Epithelial cell of proximal tubule (primary cell): ENCODE measurements at regions not wholly inside any gene's neighbourhood (a gene's known extent, or its start where the extent isn't known, plus 50 kb on each side); places are given as distances from the start of the nearest gene placed in this dataset.

Experiments used
- DNase-seq: peaks from one replicate; pipeline ENCODE4 v3.0.0-alpha.2; 2011; ENCODE audit warnings: low read depth
- H3K4me3 ChIP-seq: 2 replicates; pipeline ENCODE4 v1.5.1; 2011; ENCODE audit warnings: low read depth, mild to moderate bottlenecking, low read length
- TF ChIP-seq, protein P1 (sequence below): conservative IDR thresholded peaks from 2 replicates; pipeline ENCODE4 v1.5.1; 2012; ENCODE audit warnings: low read depth, mild to moderate bottlenecking, low read length

DNA sequence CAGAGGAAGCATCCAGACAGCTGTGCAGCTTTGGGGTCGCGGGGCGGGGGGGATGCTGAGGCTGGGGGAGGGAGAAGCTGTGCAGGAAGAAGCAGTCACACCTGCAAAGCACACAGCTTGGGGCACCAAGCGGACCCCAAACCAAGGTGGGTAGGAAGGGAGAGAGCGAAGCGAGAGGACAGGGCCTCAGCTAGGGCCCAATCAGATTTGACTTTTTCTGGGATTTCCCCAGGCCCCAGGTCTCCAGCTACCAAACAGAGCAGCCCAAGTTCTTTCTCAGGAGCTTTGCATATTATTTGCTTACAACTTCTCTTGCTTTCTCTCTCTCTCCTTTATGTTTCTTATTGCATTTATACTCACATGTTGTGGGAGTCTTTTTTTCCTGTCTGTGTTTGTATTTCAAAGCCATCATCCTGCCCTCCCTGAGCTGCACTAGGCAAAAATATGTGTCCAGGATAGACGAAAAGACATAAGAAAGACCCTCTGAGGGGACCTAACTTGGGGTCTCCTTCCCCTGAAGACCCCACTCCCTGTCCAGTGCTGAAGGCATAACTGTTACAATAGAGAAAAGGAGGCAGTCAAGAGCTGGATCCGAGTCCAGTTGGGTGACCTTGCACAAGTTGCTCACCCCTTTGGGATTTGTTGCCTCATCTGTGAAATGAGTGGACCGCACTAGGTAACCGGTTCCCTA, 50.6 kb upstream of the SMNDC1 start:
- no peak for DNase-seq
- TF ChIP-seq, protein P1, sequence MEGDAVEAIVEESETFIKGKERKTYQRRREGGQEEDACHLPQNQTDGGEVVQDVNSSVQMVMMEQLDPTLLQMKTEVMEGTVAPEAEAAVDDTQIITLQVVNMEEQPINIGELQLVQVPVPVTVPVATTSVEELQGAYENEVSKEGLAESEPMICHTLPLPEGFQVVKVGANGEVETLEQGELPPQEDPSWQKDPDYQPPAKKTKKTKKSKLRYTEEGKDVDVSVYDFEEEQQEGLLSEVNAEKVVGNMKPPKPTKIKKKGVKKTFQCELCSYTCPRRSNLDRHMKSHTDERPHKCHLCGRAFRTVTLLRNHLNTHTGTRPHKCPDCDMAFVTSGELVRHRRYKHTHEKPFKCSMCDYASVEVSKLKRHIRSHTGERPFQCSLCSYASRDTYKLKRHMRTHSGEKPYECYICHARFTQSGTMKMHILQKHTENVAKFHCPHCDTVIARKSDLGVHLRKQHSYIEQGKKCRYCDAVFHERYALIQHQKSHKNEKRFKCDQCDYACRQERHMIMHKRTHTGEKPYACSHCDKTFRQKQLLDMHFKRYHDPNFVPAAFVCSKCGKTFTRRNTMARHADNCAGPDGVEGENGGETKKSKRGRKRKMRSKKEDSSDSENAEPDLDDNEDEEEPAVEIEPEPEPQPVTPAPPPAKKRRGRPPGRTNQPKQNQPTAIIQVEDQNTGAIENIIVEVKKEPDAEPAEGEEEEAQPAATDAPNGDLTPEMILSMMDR = no peak
- H3K4me3 ChIP-seq = no peak overlapping the region

DNA sequence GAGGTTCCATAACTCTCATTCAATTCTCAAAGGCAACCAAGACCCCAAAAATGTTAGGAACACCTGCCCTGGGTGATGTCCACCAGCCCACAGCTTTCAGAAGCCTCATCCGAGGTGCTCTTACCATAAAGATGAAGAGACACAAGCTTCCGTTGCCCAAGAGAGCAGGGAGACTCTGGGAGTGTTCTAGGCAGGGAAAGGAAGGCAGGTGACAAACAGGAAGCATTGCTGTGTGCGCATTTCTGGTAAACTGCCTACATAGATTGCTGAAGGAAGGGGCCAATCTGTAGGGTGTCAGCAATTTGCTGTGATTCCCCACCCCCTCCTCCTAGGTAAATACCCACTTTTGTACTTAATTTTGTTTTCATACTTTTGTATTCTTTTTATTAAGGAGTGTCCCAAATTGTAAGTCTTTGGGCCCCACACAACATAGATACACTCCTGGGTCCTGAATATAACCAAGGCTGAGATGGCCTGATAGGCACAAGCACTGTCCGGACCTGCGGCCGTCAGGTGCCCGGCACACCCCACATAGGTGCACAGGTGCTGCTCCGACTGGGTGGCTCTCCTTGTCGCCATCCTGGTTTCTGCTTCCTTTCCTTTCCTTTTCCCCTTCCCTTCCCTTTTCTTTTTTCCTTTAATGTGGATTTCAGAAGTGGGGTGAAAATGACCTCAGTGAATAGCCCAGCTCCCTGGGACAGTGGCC, 51.4 kb upstream of the SMNDC1 start:
- no peak for DNase-seq
- TF ChIP-seq, protein P1 = no peak
- H3K4me3 ChIP-seq = no peak overlapping the region

DNA sequence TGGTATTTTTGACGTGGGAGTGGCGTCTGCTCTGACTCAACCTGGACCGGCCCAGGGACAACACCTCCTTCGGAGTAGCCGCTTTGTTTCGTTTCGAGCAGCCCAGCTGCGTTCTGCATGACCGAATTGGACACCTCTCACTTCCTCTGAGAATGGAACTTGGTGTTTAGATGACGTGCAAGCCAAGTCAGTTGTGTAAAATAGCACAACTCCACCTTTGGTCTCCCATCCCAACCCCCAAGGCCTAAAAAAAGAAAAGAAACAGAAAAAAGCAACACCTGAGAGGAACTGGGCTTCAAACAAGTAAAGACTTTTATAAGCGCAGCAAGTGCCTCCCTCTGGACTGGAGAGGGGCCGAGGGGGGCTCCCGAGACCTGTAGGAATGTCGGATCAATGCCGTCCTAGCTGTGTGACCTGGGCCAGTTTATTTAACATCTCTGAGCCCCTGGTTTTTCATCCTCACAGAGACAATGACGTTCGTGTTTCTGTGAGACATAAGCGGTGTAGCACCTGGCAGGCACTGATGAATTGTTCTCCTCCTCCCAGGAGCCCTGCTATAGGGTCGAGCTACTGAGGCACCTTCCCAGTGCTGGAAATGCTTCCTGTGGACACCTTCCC, 52.0 kb upstream of the SMNDC1 start:
- no peak overlapping the region for H3K4me3 ChIP-seq
- DNase-seq = peak; percentile 95
- TF ChIP-seq, protein P1 = no peak

DNA sequence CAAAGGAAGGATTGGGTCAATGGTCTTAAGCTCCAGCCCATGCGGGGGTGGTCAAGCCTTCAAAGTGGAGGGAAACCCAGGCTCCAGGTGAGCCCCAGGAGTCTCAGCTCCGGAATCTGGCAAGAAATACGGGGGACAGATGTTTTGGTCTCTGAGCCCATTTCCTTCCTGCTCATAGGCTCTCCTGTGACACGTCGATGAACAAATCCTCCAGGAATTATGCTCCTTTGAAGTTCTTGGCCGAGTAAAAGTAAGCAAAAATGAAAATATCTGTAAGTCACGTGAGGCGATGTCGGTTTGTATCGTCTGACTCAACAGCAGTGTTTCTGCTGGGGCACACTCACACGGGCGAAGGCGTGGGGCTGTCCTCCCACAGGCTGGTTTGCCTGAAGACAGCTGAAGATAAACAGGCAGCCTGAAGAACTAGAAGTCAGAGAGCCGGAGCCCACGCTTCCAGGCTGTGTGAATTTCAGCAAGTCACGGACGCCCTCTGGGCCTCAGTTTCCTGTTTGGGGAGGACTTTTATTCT, 52.6 kb upstream of the SMNDC1 start:
- H3K4me3 ChIP-seq = no peak overlapping the region
- TF ChIP-seq, protein P1 = no peak
- no peak for DNase-seq

DNA sequence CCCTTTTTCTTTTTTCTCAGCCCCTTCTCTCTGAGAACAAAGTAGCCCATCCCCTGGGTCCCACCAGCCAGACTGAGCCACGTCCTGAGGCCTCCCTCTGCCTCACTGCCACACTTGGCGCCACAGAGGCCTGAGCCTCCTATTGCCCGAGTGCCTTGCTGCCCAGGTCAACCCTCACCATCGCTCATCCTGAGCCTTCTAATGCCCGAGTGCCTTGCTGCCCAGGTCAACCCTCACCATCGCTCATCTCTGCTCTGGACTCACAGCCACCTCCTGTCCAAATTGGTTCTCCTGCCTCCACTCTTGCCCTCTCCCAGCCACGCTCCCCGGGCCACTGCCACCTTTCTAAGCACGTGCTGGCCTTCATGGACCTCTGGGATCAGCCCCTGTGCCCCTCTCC, 53.2 kb upstream of the SMNDC1 start:
- DNase-seq = no peak

DNA sequence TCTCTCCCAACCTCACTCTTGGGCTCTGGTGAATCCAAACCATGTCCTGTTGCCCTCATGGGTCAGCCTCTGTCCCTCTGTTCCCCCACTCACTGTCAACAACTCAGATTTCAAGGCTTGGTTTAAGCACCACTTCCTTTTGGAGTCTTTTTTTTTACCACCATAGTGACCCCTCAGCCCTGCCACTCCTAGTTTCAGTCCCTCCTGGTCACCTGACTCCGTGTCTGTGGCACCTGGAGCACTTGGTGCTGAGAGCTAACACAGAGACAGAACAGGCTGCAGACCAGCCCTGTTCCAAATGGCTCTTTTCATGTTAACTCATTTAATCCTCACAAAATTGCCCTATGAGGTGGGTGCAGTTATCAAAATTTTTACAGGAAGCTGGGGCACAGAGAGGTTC, 53.6 kb upstream of the SMNDC1 start:
- TF ChIP-seq, protein P1 = no peak
- no peak for DNase-seq
- no peak overlapping the region for H3K4me3 ChIP-seq

More for the DNA sequence above, 53.2 kb upstream of the SMNDC1 start:
- TF ChIP-seq, protein P1 = no peak
- H3K4me3 ChIP-seq = no peak overlapping the region
